ENCODE measurements at regions not wholly inside any gene's neighbourhood (a gene's known extent, or its start where the extent isn't known, plus 50 kb on each side); places are given as distances from the start of the nearest gene placed in this dataset.

GRCh38 chr5:90267646-90268045 lies 141.9 kb downstream of the CETN3 start:
- no peak overlapping the region for H3K23ac ChIP-seq (ENCODE audit: insufficient read length)
- no peak overlapping the region for H2BK20ac ChIP-seq (ENCODE audit: low read length)
- H3K36me3 ChIP-seq (ENCODE audit: control insufficient read depth in 2 of 4, insufficient read depth in 4 of 4, low read length in 3 of 4): no peaks in the 10 kb centered on the region
- ChIA-PET CTCF (ENCODE audit: partially characterized antibody) (interaction anchor here (0.7 to 5.5 kb wide), 3 partner anchors 77 to 166 kb away, joined by 3 to 41 read pairs (median 3); no protein-coding TSS in a partner anchor), POLR2A (ENCODE audit: partially characterized antibody) (no interaction called here)
- H4K91ac ChIP-seq (replicated peaks; ENCODE audit: insufficient read length, low read length): no peak overlapping the region
- H3K4me3 ChIP-seq (ENCODE audit: extremely low read depth in 1 of 4, insufficient read depth in 2 of 4, low read depth in 3 of 4, low read length in 4 of 4): no peak overlapping the region
- H3K9ac ChIP-seq (replicated peaks in 1 of 4; ENCODE audit: extremely low read depth in 1 of 4, low read depth in 3 of 4, low read length in 3 of 4): no peak overlapping the region
- no peak overlapping the region for H3K27ac ChIP-seq (ENCODE audit: low read depth, low read length)
- no peaks in the 10 kb centered on the region for H4K20me1 ChIP-seq (replicated peaks in 1 of 2; ENCODE audit: control insufficient read depth in 1 of 2, insufficient read depth in 2 of 2, low read length in 2 of 2)
- H3K4me1 ChIP-seq (replicated peaks in 1 of 4; ENCODE audit: control insufficient read depth in 3 of 4, insufficient read depth in 4 of 4, low read length in 3 of 4): peaks cover 0 to 4% (median 0%) of the 10 kb centered on the region in 4 experiments; a peak in 1 of 7 replicates
- no peak overlapping the region for H2BK15ac ChIP-seq (ENCODE audit: low read length)
- no peak overlapping the region for H3K14ac ChIP-seq (ENCODE audit: insufficient read length)
- no peak overlapping the region for H4K8ac ChIP-seq (ENCODE audit: extremely low read depth, insufficient read depth, low read length)
- no peak overlapping the region for H2AK5ac ChIP-seq (ENCODE audit: low read depth, low read length)
- H3K27me3 ChIP-seq (replicated peaks in 1 of 4; ENCODE audit: control insufficient read depth in 3 of 4, extremely low read depth in 1 of 4, insufficient read depth in 3 of 4, low read length in 3 of 4): no peaks in the 10 kb centered on the region
- H3K4me2 ChIP-seq (ENCODE audit: insufficient read depth in 1 of 2, low read depth in 2 of 2, low read length in 2 of 2): no peak overlapping the region
- no peaks in the 10 kb centered on the region for H3K79me2 ChIP-seq (ENCODE audit: control insufficient read depth in 1 of 2, insufficient read depth in 2 of 2, low read length in 2 of 2)
- H3K79me1 ChIP-seq (ENCODE audit: low read depth, low read length): no peaks in the 10 kb centered on the region
- no peaks in the 10 kb centered on the region for H3K9me3 ChIP-seq (ENCODE audit: insufficient read depth in 2 of 2, low read depth in 1 of 2, low read length in 1 of 2)
- H2BK5ac ChIP-seq (ENCODE audit: low read depth, low read length): no peak overlapping the region
- H3K23me2 ChIP-seq (ENCODE audit: low read depth, low read length): no peaks in the 10 kb centered on the region
- H3K18ac ChIP-seq (ENCODE audit: extremely low read depth, low read length): no peak overlapping the region
- H3K4ac ChIP-seq (replicated peaks; ENCODE audit: insufficient read length, low read depth, low read length): no peak overlapping the region
- H2BK12ac ChIP-seq (ENCODE audit: low read depth, low read length): no peak overlapping the region
- whole genome bisulfite sequencing, 2 experiments (ENCODE audit: extremely low coverage in 1 of 2, insufficient coverage in 1 of 2, insufficient read length in 1 of 2, insufficient replicate concordance in 2 of 2, low coverage in 1 of 2, low lambda C conversion rate in 2 of 2, missing lambda C conversion rate in 1 of 2): 90% methylated on average over 8 of the region's 8 CpGs; no CpG with 5 or more reads in 1 of the 2 experiments
- no peak overlapping the region for H3K56ac ChIP-seq (replicated peaks; ENCODE audit: insufficient read length, low read depth, low read length)
- no peak overlapping the region for H2BK120ac ChIP-seq (replicated peaks; ENCODE audit: low read depth, low read length)
- FAIRE-seq: no peak
- H2AFZ ChIP-seq (ENCODE audit: low read length): no peak overlapping the region
- no peak for DNase-seq (ENCODE audit: low read depth in 1 of 2, low spot score in 2 of 2)
- TF ChIP-seq SAP30 (IDR thresholded peaks at IDR 0.05; ENCODE audit: insufficient read depth, insufficient replicate concordance, low read length) (no peak), MAX (IDR thresholded peaks at IDR 0.05) (no peak), POLR2A (IDR thresholded peaks at IDR 0.05; ENCODE audit: control extremely low read depth in 1 of 2, low read depth in 2 of 2, low read length in 2 of 2) (no peak), GABPA (IDR thresholded peaks at IDR 0.05; ENCODE audit: borderline replicate concordance, insufficient read depth, low read length) (no peak), SP2 (IDR thresholded peaks at IDR 0.05; ENCODE audit: low read length) (no peak), JUN (IDR thresholded peaks at IDR 0.05; ENCODE audit: low read depth, low read length) (no peak), KDM4A (IDR thresholded peaks at IDR 0.05; ENCODE audit: low read depth, low read length, severe bottlenecking) (no peak), YY1 (IDR thresholded peaks at IDR 0.05; ENCODE audit: low read depth, low read length) (no peak), BRCA1 (IDR thresholded peaks at IDR 0.05; ENCODE audit: low read depth, low read length) (no peak), ATF2 (IDR thresholded peaks at IDR 0.05; ENCODE audit: low read length) (no peak)
- no peak overlapping the region for H4K5ac ChIP-seq (ENCODE audit: insufficient read length, low read depth, low read length)
